HG02981 (cell line): ENCODE measurements at regions not wholly inside any gene's neighbourhood (a gene's known extent, or its start where the extent isn't known, plus 50 kb on each side); places are given as distances from the start of the nearest gene placed in this dataset.

Experiments
- ATAC-seq: cut with Tn5 transposase; IDR thresholded peaks from one replicate; pipeline ENCODE4 v1.9.1; 2021; ENCODE audit warnings: mild to moderate bottlenecking, moderate library complexity; ENCODE audit not compliant: unreplicated experiment

- ATAC-seq: no peak
These were observed 160.8 kb upstream of the GPR149 start for GRCh38 chr3:154590675-154591384.

DNA sequence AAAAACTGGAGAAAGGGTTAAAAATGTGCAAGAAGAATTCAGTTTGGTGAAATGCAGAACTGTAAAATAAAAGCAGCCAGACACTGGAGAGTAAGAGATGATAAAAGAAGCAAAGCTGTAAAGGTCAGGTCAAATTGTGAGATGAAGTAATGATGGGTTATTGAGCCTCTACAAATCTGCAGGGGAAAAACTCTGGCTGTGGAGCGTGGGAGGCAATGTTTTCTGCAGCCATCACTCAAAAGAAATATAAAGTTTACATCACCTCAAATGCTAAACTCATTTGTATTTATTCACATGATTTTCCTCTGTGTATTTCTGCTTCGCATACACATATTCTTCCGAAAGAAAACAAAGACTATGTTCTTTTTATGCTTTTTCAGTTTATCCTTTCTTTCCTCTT is 158.8 kb upstream of the GPR149 start:
- ATAC-seq: no peak

- no peak for ATAC-seq
These were observed 155.0 kb upstream of the GPR149 start for GRCh38 chr3:154584974-154585373.

DNA sequence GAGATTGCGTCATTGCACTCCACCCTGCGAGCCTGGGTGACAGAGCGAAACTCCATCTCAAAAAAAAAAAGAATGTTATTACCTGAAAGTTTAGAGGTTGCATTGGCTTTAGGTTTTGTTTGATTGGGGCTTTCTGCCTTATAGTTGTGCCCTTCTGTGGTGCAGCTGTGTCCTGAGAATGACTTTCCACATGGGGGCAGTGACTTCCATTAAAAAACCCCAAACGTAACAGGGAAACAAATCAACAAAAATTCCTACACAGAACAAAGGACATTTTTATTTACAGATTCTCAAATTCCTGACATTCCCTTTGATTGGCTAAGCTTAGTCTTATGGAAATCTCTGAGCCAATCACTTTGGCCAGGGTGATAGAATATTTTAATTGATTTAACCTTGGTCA is 154.1 kb upstream of the GPR149 start:
- ATAC-seq: no peak

- no peak for ATAC-seq
These were observed 153.2 kb upstream of the GPR149 start for GRCh38 chr3:154583086-154583634.

GRCh38 chr3:154582501-154582900 is 152.5 kb upstream of the GPR149 start:
- no peak for ATAC-seq

- ATAC-seq: no peak
These were observed 141.7 kb upstream of the GPR149 start for GRCh38 chr3:154571553-154572226.

DNA sequence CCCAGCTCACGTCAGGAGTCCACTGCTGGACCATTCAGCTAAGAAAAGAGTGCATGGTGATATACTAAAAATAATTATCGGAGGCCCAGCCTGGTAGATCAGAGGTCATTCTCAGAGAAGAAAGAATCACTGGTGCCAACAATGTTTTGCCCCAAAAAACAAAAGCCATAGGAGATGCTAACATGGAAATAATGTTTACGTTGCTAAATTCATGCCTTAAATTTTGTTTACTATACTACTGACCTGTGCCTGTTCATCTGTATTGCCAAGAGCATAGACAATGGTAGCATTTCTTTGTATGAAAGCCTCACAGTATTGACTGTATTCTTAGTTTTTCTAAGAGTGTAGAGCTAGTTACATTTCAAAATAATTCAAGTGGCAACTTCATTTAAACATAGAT is 138.1 kb upstream of the GPR149 start:
- no peak for ATAC-seq

DNA sequence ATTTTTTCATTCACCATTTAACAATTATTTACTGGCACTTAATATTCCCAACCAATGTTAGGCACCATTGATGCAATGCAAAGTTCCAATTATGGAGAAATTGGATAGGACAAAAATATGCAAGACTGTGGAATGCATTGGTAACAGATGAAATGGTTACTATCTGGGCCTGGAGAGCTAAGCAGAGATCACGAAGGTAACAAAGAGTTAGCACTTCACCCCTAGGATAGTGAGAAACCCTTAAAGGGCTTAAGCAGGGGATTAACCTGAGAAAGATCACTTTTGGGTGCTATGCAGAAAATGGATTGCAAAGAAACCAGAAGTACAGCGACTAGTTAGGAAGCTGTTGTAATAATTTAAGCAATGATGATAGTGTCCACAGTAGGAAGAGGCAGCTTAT is 129.6 kb upstream of the GPR149 start:
- no peak for ATAC-seq

DNA sequence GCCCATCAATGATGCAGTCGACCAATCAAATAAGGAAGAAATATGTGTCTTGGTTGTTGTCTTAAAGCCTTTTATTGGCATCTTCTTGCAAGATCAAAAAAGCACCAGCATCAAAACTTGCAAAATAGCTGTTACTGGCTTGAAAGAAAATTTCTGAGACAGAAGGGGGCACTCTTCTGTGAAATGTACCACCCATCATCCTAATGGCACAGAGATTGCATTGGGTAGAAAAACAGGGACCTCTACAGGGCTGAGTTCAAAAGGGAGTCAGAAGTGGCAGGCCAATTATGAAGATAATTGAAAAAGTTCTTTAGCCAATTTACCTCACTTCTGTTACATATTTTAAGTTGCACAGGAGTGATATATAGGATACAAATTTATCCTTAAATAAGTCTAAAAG is 122.3 kb upstream of the GPR149 start:
- no peak for ATAC-seq

- no peak for ATAC-seq
These were observed 119.4 kb upstream of the GPR149 start for GRCh38 chr3:154549391-154549790.

- no peak for ATAC-seq
These were observed 118.4 kb upstream of the GPR149 start for GRCh38 chr3:154548341-154548740.

DNA sequence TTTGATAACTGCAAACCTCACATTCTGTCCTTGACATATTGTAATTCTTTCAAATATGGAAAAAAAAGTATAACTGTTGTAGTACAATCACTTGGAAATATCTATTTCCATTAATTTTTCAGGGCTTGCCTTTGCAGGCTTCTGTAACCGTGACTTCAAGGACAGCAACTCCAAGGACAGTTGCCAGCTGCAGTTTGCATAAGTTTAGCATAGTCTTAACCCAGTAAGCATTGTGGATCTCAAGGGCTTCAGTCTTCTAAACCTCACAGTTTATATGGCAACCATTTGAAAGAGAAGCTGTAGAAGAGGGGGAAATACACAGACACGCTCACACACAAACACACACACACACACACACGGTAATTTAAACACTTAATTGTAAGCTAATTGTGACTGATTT is 112.8 kb upstream of the GPR149 start:
- ATAC-seq: no peak

DNA sequence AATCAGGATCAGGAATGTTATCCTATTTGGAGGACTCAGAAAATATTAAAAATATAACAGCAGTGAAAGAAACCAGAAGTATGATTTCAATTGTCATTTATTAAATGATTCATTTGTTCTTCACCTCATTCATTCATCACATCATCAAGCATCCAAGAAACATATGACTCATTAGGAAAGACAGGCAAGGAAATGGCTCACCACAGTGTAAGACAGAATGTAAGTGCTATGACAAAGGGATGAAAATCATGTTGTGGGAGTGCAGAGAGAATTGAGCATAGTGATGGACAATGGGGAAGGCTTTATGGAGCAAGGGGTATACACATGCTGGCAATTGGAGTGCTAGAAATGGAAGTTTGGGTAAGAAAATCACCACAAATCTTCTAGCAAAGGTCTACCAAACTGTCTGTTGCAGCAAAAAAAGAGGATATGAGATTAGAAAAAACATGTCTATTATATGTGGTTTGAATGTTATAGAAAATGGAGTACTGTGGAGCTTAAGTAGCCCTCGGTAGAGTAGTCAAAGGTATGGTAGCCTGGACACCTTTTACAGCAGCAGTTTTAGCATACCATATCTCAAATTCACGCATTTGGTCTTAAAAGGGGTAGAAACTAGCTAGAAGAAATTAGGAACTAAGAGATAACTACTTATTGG is 111.1 kb upstream of the GPR149 start:
- no peak for ATAC-seq

- ATAC-seq: no peak
These were observed 108.8 kb upstream of the GPR149 start for GRCh38 chr3:154538566-154539360.

- no peak for ATAC-seq
These were observed 106.8 kb upstream of the GPR149 start for GRCh38 chr3:154536751-154537150.

- ATAC-seq: no peak
These were observed 92.1 kb upstream of the GPR149 start for GRCh38 chr3:154522036-154522602.

DNA sequence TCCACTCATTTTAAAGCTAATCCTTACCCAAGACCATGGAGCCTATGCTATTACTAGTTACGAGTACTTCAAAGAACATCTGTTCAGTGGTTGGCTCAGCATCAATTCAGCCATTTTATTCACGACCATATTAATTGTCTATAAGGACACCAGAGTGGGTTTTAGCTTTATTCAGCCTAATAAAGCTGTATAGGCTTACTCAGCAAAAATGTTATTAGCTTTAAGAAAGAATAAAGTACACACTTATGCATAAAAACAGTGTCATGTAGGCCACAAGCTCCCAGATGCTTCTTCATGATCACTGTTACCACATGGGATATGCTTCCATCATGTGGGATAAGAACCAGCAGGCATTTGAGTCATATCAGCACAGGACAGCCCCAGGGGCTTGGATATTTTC is 87.4 kb upstream of the GPR149 start:
- ATAC-seq: no peak

DNA sequence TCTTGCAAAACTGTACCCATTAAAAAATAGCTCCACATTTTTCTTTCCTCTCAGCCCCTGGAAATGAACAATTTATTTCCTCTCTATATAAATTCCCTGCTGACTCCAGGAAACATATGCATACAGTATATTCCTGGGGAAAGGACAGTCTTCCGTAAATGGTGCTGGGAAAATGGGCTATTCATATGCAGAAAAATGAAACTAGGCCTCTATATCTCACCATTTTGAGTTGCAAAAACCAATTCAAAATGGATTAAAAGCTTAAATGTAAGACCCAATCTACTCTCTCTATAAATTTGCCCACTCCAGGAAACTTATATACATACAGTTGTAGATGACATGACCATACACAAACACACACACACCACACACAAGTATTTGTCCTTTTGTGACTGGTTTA is 85.9 kb upstream of the GPR149 start:
- ATAC-seq: no peak

- ATAC-seq: no peak
These were observed 80.8 kb upstream of the GPR149 start for GRCh38 chr3:154510780-154511179.

DNA sequence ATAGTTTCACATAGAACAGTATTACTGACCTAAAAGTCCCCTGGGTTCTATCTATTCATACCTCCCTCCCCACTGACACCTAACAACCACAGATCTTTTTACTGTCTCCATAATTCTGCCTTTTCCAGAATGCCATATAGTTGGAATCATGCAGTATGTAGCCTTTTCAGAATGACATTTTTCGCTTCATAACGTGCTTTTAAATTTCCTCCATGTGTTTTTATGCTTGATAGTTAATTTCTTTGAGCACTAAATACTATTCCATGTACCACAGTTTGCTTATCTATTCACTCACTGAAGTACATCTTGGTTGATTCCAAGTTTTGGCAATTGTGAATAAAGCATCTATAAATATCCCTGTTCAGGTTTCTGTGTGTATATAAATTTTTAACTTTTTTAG is 77.7 kb upstream of the GPR149 start:
- ATAC-seq: no peak
